ENCODE measurements at regions not wholly inside any gene's neighbourhood (a gene's known extent, or its start where the extent isn't known, plus 50 kb on each side); places are given as distances from the start of the nearest gene placed in this dataset.

DNA sequence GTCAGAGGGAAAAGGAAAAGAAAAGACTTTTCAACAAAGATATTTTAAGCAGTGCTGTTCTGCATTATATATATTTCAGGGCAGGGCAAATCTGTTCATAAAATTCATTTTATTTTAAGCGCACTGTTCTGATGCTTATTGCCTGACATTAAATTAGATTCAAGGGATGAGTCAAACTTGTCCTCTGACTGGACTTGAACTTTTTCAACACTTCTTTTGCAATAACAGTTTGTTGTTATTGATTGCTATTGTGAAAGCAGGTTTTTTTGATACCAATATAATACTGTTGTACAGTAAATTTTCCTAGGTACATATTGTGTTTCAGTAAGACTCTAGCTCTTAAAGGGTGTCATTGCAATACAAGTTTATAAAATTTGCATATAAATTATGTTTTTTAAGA lies 481.3 kb downstream of the NAF1 start:
- H3K27me3 Mint-ChIP-seq, result no peaks in the 10 kb centered on the region
- H3K4me1 Mint-ChIP-seq, result no peaks in the 10 kb centered on the region
- no peaks in the 10 kb centered on the region for H3K9me3 Mint-ChIP-seq
- no peaks in the 10 kb centered on the region for H3K36me3 Mint-ChIP-seq
- no peak overlapping the region for H3K4me3 Mint-ChIP-seq
- no peak for ATAC-seq
- H3K27ac Mint-ChIP-seq, result no peak overlapping the region

- no peaks in the 10 kb centered on the region for H3K27me3 Mint-ChIP-seq
- no peak overlapping the region for H3K4me3 Mint-ChIP-seq
- no peak for ATAC-seq
- no peaks in the 10 kb centered on the region for H3K36me3 Mint-ChIP-seq
- no peaks in the 10 kb centered on the region for H3K4me1 Mint-ChIP-seq
- H3K27ac Mint-ChIP-seq, result no peak overlapping the region
- no peaks in the 10 kb centered on the region for H3K9me3 Mint-ChIP-seq
These were observed 481.7 kb downstream of the NAF1 start for GRCh38 chr4:162684998-162685397.

GRCh38 chr4:162684371-162684700 lies 482.4 kb downstream of the NAF1 start:
- no peaks in the 10 kb centered on the region for H3K27me3 Mint-ChIP-seq
- H3K4me1 Mint-ChIP-seq, result no peaks in the 10 kb centered on the region
- H3K27ac Mint-ChIP-seq, result no peak overlapping the region
- no peaks in the 10 kb centered on the region for H3K36me3 Mint-ChIP-seq
- ATAC-seq, result no peak
- H3K9me3 Mint-ChIP-seq, result no peaks in the 10 kb centered on the region
- H3K4me3 Mint-ChIP-seq, result no peak overlapping the region

DNA sequence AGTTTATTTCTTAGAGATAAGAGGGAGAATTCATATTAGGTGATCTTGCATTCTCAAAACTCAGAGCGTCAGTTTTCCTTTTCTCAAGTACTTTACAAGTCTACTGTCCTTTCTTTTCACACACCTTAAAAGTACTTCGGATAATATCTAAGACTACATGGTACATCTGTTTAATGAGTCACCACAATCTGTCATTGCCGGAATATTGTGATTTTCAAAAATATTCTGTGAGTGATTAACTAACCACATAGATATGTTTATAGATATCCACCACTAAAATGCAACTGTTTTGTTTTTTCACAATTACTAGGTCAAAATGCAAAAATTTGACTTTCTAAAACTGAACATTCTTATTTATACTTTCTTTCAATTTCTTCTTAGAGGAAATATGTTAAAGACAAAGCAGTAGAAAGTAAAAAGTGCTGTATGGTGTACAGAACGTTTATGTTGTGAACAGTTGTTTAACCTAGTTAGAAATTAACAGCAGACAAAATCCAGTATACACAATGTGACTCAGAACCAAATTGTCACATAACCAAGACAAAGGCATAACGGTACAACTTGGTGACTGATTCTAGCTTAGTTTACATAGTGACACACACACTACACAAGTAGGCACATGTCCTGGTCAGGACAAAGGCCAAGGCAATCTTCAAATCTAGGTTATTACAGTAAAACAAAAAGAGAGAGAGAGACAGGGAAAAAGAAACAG lies 482.9 kb downstream of the NAF1 start:
- Mint-ChIP-seq H3K4me3 (no peak overlapping the region), H3K36me3 (no peaks in the 10 kb centered on the region), H3K27ac (no peak overlapping the region), H3K27me3 (no peaks in the 10 kb centered on the region), H3K9me3 (no peaks in the 10 kb centered on the region), H3K4me1 (no peaks in the 10 kb centered on the region)
- no peak for ATAC-seq

DNA sequence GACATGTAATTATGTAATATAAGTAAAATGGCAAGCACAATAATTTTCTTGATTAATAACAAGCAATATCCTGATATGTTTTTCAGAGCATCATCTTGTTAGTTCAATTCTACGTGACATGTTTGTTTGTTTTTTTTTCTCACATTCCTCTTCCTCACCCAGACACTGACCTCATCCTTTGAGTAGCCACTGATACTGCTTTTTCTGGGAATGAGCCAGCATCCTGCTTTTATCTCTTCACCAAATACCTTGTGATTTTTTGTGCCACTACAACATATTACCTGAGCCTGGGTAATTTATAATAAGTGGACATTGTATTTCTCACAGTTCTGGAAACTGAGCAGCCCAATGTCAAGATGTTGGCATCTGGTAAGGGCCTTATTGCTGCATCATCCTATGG lies 484.0 kb downstream of the NAF1 start:
- Mint-ChIP-seq H3K4me1 (no peaks in the 10 kb centered on the region), H3K27me3 (no peaks in the 10 kb centered on the region), H3K9me3 (peaks cover 5% of the 10 kb centered on the region), H3K27ac (no peak overlapping the region), H3K4me3 (no peak overlapping the region), H3K36me3 (no peaks in the 10 kb centered on the region)
- no peak for ATAC-seq

- H3K36me3 Mint-ChIP-seq, result no peaks in the 10 kb centered on the region
- ATAC-seq, result no peak
- peaks cover 5% of the 10 kb centered on the region for H3K9me3 Mint-ChIP-seq
- no peaks in the 10 kb centered on the region for H3K4me1 Mint-ChIP-seq
- no peak overlapping the region for H3K4me3 Mint-ChIP-seq
- H3K27me3 Mint-ChIP-seq, result no peaks in the 10 kb centered on the region
- no peak overlapping the region for H3K27ac Mint-ChIP-seq
These were observed 485.5 kb downstream of the NAF1 start for GRCh38 chr4:162681212-162681611.

DNA sequence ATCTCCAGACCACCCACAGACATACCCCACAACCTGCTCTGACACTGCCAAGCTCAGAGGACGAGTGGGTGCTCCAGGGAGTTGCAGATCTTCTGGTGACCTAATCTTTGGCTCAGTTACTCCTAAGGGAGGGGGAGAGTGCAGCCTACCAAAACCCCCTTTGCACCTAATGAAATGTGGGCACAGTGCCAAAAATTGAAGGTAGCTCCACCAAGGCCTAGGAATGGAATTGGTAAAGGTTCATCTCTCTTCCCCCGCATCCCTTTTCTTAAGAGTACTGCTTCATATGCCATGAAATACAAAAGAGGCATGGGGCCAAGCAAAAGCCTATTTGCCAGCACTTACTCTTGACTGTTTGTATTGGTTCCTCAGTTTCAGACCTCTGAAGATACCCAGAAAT lies 491.0 kb downstream of the NAF1 start:
- Mint-ChIP-seq H3K9me3 (peaks cover 5% of the 10 kb centered on the region), H3K4me3 (no peak overlapping the region), H3K27ac (no peak overlapping the region), H3K36me3 (no peaks in the 10 kb centered on the region), H3K27me3 (no peaks in the 10 kb centered on the region), H3K4me1 (no peaks in the 10 kb centered on the region)
- ATAC-seq, result no peak

DNA sequence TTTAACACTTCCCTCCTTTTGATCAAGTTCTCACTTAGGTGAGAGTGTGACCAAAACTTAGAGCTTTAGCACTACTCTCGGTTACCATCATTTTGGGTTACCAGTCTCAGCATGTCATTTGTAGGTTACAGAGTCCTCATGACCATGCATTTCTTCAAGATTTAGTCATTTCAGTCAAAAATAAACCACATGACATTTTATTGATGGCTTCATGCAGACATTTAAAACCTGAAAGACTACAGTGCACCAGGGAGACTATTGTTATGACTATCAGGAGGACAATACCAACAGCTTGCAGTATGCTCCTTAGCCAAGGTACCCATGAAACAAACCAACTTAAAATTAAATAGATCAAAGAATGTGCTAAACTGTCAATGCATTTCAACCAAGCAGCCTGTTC lies 498.1 kb upstream of the FSTL5 start:
- ATAC-seq, result no peak
- Mint-ChIP-seq H3K27me3 (no peaks in the 10 kb centered on the region), H3K4me1 (no peaks in the 10 kb centered on the region), H3K9me3 (peaks cover 5% of the 10 kb centered on the region), H3K27ac (no peak overlapping the region), H3K4me3 (no peak overlapping the region), H3K36me3 (no peaks in the 10 kb centered on the region)

DNA sequence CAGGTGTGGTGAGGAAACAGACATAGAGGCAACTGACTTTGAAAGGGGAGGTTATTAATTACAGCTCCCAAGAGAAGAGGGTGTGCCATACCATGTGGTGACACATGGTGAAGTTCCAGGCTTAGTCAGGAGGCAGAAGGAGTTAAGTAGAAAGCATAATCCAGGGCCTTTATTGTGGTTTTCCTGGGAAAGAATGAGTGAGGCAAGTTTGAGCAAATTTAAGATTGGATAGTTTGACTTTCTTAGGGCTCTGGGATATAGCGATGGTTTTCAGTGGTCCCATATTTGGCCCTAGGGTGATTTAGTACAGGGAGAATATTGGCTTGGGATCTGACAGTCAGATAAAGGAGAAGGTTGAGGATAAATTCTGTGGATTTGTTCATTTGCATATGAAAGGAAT lies 495.9 kb upstream of the FSTL5 start:
- Mint-ChIP-seq H3K4me3 (no peak overlapping the region), H3K27ac (no peak overlapping the region), H3K9me3 (peaks cover 1% of the 10 kb centered on the region), H3K4me1 (no peaks in the 10 kb centered on the region), H3K27me3 (no peaks in the 10 kb centered on the region), H3K36me3 (no peaks in the 10 kb centered on the region)
- no peak for ATAC-seq

DNA sequence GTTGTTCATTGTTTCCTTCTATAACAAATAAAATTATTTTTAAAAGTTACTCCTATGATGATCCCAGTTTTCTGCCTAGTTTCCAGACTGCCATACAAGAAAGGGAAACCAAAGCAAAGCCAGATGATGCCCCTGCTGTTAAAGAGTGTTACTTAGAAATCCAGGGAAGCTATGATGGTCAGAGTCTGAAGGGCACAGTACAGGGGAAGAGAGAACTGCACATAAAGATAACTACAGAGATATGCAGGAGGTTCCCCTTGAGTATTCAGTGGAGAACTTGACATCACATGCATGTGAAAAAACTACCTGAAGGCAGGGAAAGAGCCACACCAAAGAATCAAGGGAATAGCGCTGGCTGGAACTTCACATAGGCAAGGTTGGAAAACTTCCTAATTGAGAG lies 494.2 kb upstream of the FSTL5 start:
- no peak for ATAC-seq
- H3K9me3 Mint-ChIP-seq, result no peaks in the 10 kb centered on the region
- no peak overlapping the region for H3K27ac Mint-ChIP-seq
- H3K4me3 Mint-ChIP-seq, result no peak overlapping the region
- H3K4me1 Mint-ChIP-seq, result no peaks in the 10 kb centered on the region
- no peaks in the 10 kb centered on the region for H3K36me3 Mint-ChIP-seq
- no peaks in the 10 kb centered on the region for H3K27me3 Mint-ChIP-seq

DNA sequence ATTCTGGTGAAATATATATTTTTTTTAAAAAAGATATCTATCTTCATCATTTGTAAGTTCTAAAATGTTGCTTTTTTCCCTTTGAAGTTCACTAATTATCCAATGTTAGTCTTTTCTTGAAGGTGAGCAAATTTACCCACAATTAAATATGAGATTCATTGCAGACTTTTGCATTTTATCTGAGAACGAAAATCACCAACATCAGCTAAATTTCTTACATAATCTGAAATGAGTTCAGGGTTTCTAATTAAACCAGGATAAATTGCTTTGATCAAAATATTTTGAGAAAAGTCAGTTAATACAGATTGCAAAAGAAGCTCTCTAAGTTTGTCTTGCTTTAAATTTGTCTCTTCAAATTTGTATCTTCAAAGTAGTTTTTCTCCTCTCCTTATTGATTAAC lies 486.4 kb upstream of the FSTL5 start:
- H3K4me3 Mint-ChIP-seq, result no peak overlapping the region
- H3K4me1 Mint-ChIP-seq, result no peaks in the 10 kb centered on the region
- no peak for ATAC-seq
- H3K36me3 Mint-ChIP-seq, result no peaks in the 10 kb centered on the region
- no peak overlapping the region for H3K27ac Mint-ChIP-seq
- H3K9me3 Mint-ChIP-seq, result no peaks in the 10 kb centered on the region
- H3K27me3 Mint-ChIP-seq, result no peaks in the 10 kb centered on the region

DNA sequence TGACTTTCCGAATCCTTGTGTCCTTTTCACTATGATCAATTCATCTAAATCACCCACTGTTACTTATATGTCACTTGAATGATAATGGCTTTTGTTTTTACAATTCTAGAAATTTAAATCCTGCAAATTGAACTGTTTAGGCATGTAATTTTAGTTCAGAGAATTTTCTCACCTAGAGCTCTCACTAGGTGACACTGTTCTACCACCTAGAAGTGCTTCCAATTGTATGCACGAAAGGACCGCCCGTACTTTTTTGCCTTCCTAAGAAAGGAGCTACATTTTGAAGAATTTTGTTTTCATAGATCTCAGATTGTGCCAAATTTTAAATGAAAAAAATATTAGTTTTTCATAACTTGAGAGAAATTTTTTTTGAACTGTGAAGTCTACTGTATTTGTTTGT lies 481.6 kb upstream of the FSTL5 start:
- Mint-ChIP-seq H3K4me3 (no peak overlapping the region), H3K9me3 (no peaks in the 10 kb centered on the region), H3K4me1 (no peaks in the 10 kb centered on the region), H3K36me3 (no peaks in the 10 kb centered on the region), H3K27me3 (no peaks in the 10 kb centered on the region), H3K27ac (no peak overlapping the region)
- no peak for ATAC-seq

DNA sequence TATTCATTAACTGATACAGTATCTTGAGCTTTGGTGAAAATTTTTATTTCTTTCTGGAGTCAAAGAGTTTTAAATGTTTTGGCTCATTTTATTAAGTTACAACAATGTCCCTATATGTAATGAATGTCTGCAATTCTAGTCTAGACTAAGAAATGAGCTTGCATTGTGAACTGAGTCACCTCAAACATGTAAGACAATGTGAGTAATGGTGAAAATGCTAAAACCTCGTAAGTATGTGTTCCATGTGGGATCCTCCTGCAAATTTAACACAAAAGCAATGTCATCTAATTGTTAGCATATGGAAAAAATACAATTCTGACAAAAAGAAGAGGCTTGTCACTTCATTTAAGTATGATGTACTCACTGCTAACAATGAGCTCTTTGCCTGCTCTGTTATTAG lies 480.5 kb upstream of the FSTL5 start:
- Mint-ChIP-seq H3K9me3 (no peaks in the 10 kb centered on the region), H3K4me1 (no peaks in the 10 kb centered on the region), H3K36me3 (no peaks in the 10 kb centered on the region), H3K27me3 (no peaks in the 10 kb centered on the region), H3K27ac (no peak overlapping the region), H3K4me3 (no peak overlapping the region)
- ATAC-seq, result no peak

GRCh38 chr4:162640152-162640551 lies 476.4 kb upstream of the FSTL5 start:
- no peaks in the 10 kb centered on the region for H3K9me3 Mint-ChIP-seq
- H3K36me3 Mint-ChIP-seq, result no peaks in the 10 kb centered on the region
- H3K4me3 Mint-ChIP-seq, result no peak overlapping the region

DNA sequence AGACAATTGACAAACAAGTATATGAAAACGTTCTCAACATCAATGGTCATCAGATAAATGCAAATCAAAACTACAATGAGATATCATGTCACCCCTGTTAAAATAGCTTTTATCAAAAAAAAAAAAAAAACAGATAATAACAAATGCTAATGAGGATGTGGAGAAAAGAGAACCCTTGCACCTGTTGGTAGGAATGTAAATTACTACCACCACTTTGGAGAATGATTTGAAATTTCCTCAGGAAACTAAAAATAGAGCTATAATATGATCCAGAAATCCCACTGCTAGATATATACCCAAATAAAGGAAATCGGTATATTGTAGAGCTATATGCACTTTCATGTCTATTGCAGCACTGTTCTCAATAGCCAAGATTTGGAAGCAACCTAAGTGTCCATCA lies 470.6 kb upstream of the FSTL5 start:
- Mint-ChIP-seq H3K27ac (no peak overlapping the region), H3K36me3 (no peaks in the 10 kb centered on the region), H3K9me3 (peaks cover 3% of the 10 kb centered on the region), H3K4me3 (no peak overlapping the region), H3K27me3 (peaks cover 9% of the 10 kb centered on the region), H3K4me1 (no peaks in the 10 kb centered on the region)
- ATAC-seq, result no peak

More at GRCh38 chr4:162640152-162640551, 476.4 kb upstream of the FSTL5 start:
- no peaks in the 10 kb centered on the region for H3K4me1 Mint-ChIP-seq
- H3K27ac Mint-ChIP-seq, result no peak overlapping the region
- no peaks in the 10 kb centered on the region for H3K27me3 Mint-ChIP-seq
- no peak for ATAC-seq

GRCh38 chr4:162622664-162623063 lies 458.9 kb upstream of the FSTL5 start:
- ATAC-seq, result no peak
- Mint-ChIP-seq H3K4me1 (no peaks in the 10 kb centered on the region), H3K27ac (no peak overlapping the region), H3K9me3 (peaks cover 2% of the 10 kb centered on the region), H3K4me3 (no peak overlapping the region), H3K27me3 (no peaks in the 10 kb centered on the region), H3K36me3 (no peaks in the 10 kb centered on the region)

DNA sequence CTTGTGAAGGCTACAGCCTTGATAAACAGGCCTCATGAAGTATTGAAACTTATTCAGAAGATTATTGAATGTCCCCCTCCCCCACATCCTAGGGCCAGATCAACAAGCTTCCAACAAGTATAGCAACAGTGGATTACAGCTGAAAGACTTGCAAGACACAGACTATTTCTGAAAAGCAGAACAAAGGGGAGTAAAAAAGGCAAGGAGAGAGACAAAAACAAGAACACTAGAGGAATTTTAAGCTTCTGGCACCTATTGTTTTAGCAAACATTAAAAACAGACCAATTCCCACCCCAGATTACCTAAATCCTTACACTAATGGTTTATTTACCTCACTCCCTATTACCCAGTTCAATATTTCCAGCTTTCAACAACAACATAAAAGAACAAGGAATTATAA lies 446.3 kb upstream of the FSTL5 start:
- Mint-ChIP-seq H3K36me3 (no peaks in the 10 kb centered on the region), H3K4me1 (no peaks in the 10 kb centered on the region), H3K4me3 (no peak overlapping the region), H3K27ac (no peak overlapping the region), H3K27me3 (no peaks in the 10 kb centered on the region), H3K9me3 (no peaks in the 10 kb centered on the region)
- ATAC-seq, result no peak

Measured in stimulated activated memory B cell treated with anti-CD40 and anti-IgM and Interleukin-4, amounts not matched to agents 10 μg/mL and 1 μg/mL and 100 μg/mL, for 72 hours (primary cell).